HK-2 (cell line): ENCODE measurements at regions not wholly inside any gene's neighbourhood (a gene's known extent, or its start where the extent isn't known, plus 50 kb on each side); places are given as distances from the start of the nearest gene placed in this dataset.

Source experiments
- DNase-seq: peaks from one replicate; pipeline ENCODE4 v3.0.0-alpha.2; 2018; ENCODE audit not compliant: unreplicated experiment

DNA sequence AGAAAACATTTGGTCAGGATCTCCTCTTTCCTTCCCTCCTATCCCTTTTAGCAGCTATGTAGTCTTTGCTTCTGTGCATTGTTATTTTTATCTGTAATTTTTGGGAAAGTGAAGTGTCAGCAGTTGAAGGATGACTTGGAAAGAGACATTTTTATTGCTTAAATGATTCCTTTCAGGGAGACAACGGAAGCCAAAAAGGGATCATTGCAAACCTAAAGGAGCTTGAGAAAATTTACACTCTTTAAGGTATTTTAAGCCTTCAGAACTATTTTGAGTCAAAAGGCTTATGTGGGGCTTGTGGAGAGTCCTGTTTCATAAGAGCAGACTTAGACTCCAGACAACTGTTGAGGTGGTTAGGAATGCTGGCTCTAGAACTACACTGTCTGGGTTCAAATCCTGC, 281.6 kb downstream of the KIF4B start:
- DNase-seq: no peak

DNA sequence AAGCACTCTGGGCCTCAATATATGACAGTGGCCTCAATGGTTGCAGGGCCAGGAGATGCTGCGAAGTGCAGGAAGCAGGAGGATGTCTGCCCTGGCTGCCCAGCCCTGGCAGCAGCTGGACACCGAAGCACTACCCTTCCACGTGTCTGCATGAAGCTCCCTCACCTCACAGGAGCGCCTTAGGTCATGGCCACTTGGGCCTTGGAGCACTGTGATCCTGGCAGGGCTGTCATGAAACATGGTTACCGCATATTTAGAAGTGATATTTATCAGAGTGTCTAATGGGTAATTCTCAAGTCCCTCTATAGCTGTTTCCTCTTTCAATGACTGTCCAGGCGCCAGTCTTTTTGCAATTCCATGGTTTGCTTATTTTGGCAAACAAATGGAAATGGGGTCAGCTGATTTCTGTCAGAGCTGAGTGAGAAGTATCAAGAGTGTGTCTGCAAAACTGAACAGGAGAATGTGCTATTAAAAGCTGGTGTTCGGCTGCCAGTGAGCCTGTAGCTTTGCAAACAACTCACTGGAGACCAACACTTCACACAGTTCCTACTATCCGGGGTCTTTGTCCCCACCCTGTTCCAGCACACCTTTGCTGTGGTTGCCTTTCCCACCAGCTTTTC, 285.9 kb downstream of the KIF4B start:
- no peak for DNase-seq

DNA sequence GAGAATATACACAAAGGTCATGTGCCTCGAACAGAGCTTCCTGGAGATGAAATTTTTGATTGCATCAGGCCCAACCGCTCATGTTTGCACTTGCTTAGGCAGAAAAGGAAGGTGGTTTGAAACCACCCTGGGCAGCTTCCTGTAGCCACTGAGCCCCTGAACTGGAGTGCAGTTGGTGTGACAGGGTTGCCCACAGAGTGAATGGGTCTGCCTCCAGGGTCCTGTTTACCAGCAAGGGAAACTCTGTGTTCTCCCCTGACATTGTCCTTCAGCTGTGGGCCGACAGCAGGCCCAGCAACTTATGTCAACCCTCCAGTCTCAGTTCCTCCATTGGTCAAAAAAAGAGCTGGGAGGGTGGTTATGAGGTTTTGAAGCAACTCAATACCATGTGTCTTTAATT, 289.6 kb downstream of the KIF4B start:
- DNase-seq: no peak

DNA sequence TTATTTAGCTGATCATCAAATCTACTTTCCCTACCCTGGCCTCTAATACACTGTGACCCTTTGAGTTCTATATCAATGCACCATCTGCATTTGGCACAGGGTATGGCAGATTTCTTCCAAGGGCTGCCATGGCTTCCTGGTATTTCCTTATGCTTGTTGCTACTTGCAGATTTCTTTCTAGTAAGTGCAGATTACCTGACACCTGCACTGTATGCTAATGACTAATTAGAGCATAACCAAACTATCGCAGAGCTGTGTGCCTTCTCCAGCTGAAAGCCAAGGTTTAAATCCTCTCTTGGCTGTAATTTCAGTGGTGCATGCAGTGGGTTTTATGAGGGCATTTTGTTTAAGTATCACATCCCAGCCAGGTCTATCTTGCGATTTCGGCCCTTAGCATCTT, 293.7 kb downstream of the KIF4B start:
- no peak for DNase-seq

DNA sequence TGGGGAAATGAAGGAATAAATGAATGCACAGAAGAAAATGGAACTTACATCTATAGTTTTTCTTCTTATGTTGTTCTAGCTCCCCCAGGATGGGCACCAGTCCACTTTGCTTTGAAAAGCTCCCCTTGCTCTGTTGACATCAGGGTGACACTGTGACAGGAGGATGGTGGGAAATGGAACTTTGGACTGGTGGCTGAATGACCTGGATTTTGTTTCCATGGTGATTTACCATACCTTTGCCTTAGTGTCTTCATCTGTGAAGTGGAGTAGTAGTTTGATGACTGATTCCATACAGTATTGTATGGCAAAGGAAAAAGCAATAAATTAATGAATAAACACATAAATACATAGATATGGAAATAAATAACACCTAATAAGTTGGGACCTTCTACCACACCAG, 294.7 kb downstream of the KIF4B start:
- no peak for DNase-seq

DNA sequence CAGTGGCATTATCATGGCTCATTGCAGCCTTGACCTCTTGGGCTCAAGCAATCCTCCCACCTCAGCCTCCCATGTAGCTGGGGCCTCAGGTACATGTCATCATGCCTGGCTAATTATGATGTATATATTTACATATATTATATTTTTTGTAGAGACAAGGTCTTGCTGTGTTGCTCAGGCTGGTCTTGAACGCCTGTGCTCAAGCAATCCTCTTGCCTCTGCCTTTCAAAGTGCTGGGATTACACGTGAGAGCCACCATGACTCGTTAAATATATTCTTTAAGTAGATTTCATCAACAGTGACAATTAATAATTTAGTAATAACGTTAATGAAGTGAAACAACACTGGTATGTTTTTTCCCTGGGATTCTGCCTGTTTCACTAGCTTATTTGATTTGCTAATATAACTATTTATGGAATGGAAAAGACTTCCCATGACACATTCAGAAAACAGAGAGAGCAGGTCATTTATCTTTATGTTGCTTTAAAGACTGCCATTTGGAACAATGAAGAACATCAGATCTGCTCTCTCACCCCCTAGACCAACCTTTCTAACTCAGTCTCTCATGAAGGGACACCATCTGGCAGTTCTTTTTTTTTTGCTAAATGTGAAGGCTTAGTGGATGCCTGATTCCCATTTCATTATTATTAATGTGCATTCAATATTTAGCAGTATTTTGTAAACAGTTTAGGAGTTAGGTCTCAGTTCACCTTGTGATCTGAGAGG, 295.6 kb downstream of the KIF4B start:
- DNase-seq: no peak

DNA sequence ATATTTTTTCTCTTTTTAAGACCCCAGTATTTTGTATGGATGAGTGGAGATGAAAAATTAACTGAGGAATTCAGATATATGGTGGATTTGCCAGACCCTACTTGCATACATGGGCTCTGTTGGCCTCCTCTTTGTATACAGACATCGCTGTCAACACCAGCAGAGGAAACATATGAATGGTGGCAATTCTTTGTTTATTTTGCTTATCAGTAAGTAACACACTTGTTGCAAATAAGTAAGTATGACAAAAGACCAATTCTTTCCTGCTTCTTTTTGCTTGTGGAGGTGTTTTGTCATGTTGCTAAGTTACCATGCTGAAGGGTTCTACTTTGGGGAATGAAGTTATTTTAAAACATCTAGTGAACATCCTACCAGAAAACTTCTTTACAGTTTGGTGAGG, 298.2 kb downstream of the KIF4B start:
- no peak for DNase-seq

DNA sequence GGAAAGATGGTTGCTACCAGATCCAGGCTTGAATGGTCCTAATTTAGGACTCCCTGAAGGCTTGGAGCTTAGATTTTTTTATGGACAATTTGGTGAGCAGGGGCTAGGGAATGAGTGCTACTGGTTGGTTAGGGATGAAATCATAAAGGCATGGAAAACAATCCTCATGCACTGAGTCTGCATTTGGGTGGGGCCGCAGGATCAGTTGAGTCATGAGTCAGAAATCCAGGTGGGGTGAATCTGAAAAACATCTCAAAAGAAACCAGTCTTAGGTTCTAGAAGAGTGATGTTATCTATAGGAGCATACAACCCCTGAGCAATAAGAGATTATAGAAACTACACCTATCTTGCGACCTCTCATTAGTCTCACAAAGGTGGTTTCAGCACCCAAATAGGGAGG, 300.0 kb downstream of the KIF4B start:
- no peak for DNase-seq

DNA sequence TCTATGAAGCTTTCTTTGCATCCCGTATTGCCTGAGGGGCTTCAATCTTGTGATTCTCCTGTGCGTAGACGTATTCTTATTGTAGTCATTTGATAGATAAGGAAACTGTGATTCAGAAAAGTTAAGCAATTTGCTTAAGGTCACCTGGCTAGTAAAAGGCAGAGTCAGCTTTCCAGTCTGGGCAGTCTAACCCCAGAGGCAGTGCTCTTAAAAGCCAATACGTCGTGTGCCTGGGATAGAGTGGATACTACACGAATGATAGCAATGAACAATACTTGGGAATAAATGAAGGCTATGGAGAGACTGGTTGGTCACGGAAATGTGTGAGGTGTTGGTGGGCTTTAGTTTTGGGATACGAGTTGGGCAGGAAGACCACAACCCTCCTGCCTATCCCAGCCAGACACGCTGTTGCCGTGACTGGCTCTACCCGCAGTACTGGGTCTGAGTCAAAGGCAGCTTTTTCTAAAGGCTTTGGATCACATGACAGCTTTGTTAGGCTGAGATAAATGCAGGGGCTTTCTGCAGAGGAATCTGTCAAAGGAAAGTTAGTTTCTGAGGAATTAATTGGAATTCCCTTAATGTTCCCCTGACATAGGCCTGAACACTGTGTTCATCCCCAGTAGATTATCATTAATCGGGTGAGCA, 302.6 kb downstream of the KIF4B start:
- no peak for DNase-seq

DNA sequence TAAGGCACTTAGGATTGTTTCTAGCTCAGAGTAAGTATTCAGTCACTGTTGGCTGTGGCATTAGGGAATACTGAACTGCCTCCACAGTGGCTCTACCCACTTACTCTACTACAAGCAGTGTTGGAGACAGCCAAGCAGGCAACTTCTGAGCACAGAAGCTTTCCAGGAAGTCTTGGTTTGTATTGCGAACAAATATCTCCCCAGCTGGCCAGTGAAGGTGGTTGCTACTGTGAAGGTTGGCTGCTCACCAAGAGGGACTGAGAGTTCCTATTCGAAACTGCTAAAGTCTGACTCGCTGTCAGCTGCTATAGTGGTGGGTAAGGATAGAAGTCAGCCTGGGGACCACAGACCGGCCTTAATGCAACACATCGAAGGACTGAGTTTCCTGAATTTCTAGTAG, 319.1 kb downstream of the KIF4B start:
- no peak for DNase-seq

DNA sequence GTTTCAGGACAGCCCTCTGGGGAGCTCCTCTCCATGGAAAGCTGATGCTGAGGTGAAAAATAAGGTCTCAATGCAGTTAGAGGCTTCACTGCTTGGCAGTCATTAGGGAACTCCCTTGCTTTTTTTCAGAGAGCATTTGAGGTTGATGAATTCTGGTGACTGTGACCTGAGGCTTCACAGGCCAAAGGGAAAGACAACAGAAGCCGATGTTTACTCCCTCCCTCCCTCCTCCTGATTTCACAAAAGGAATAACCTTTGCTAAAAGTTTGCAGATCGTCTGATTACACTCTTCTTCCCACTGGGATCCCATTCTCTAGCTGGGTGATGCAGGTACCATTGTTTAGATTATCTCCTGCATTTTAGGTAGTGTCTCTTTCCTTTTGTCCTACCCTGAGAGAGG, 329.4 kb downstream of the KIF4B start:
- no peak for DNase-seq

DNA sequence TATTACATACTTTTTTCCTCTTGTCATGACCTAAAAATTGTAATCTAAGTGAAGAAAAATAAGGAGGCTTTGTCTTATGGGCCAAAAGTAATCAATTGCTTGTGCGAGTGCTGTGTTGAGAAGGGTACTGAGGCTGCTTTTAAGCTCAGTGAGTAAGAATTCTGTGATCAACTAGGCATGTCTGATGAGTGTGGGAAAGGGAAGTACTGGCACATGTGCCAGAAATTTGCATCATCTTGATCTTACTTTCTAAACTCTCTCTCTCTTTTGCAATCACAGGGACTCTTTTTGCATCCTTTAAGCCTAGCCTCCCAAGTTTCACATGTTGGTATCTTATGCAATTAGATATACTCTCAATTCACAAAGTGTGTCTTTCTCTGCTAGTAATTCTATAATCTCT, 329.9 kb downstream of the KIF4B start:
- DNase-seq: no peak

DNA sequence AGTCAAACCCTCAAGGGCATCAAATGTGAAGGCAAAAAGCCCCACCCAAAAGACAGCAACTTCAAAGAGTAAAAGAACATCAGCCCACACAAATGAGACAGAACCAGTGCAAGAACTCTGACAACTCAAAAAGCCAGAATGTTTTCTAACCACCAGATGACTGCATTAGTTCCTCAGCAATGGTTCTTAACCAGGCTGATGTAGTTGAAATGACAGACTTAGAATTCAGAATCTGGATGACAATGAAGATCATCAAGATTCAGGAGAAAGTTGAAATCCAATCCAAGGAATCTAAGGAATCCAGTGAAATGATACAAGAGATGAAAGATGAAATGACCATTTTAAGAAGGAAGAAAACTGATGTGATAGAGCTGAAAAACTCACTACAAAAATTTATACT, 339.7 kb downstream of the KIF4B start:
- DNase-seq: no peak

DNA sequence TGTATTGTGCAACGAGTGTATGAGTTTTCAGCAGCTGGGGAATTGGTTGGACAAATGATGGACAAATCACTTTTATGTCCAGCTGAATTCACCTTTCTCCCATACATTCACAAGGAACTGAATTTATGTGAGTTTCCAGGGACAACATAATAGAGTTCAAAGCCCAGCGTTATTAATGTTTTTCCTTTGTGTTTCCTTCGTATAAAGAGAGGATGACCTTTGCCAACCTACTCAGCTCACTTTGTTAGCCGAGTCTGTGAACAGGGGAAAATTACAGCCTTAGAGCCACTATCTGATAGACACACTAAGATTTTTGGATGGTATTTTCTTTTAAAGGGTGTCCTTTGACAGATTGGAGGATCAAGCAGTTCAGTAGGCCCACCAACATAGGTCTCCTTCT, 352.5 kb downstream of the KIF4B start:
- DNase-seq: no peak

DNA sequence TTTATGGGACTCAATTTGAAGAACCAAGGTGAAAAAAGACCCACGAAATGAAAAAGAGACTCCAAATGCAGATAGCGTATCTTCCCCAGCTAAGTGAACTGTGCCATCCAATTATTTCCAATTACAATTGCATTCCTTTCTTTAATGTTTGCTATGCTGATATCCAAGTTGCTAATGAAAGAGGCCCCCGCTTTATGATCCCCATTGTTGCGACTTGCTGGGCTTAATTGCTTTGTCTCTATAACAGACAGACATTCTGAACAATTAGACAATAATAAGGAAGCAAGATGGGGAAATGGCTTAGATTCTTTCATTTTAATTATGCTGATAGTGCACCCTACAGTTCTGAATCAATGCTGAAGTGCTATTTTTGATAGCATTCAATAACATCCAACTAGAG, 354.3 kb downstream of the KIF4B start:
- DNase-seq: no peak

DNA sequence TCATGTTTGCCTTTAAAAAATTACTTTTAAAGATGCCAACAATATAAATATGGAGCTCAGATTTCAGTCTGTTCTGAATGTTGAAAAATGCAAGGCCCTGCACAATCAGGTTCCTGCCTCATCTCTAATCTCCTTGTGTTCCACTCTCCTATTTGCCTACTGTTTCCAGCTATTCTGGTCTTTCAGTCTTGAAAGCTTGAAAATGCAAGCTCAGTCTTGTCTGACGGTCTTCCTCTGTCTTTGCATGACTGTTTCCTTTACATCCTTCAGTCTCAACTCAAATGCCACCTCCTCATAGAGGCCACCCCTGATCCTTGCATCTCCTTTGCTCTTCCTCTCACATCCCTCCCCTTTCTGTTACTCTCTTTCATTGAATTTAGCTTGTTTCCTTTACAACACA, 354.9 kb downstream of the KIF4B start:
- DNase-seq: no peak

DNA sequence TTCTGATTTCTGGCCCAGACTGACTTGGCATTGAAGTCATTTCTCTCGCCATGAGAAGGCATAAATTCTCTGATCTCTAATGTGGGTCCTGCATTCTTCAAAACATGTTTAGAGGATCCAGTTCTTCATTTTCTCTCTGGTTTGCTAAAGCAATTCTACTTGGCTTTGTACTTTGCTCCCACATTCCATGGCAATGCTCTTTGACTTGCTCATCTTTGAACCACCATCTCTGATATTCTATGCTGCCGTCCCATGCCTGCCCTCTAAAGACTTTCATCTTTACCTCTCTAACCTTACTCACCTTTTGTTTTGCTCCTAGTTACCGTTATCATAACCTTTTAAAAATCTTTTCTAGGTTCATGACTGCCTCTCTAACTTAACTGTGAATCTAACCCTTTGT, 366.9 kb downstream of the KIF4B start:
- no peak for DNase-seq

DNA sequence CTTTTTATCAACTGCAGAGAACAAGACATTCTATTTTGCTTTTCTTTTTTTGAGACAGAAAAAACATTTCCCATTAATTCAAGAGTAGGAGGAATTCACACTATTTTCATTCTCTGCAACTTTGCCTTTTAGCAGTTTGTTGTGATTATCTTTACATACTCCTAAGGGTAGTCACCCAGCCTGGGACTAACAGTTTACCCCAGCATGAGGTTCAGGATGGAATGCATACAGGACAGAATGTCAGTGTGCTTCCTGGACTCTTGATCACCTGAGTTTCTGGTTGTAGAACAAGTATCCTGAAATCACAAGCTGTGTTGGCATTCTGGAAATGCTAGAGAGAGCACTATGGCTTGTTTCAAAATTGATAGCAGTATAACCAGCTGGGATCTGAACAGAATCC, 368.1 kb downstream of the KIF4B start:
- DNase-seq: no peak

DNA sequence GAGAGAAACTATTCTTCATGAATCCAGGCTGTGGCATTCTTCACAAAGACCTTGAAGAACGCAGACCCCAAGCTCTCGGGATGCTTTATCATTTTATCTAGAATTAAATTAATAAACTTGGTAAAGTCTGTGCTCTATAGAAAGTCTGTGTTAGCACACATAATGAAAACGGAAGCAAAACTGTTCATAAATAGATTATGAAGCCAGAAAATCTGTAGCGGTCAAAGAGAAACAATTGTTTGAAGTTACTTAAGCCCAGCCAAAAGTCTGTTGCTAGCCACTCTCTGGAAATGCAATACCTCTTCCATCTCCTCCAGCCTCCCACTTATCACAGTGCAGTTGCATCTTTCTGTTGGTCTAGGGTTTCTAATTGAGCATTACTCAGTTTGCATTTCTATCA, 375.9 kb downstream of the KIF4B start:
- DNase-seq: no peak

DNA sequence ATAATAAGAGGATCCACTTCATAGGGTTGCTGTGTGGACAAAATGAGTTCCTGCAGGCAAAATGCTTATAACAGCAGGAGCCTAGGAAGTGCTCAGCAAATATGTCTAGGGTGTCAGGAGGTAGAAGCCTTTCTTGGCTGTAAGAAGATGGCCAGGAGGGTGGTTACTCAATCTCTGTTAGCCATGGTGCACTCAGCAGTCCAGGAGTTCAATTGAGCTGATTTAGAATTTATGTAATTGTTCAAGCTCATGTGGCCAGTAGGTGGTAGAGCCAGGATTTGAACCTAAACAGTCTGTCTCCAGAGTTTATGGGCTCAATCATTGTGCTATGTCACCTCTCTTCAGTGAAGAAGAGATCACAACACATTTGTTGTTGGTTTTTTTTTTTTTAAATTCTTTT, 381.2 kb downstream of the KIF4B start:
- no peak for DNase-seq

DNA sequence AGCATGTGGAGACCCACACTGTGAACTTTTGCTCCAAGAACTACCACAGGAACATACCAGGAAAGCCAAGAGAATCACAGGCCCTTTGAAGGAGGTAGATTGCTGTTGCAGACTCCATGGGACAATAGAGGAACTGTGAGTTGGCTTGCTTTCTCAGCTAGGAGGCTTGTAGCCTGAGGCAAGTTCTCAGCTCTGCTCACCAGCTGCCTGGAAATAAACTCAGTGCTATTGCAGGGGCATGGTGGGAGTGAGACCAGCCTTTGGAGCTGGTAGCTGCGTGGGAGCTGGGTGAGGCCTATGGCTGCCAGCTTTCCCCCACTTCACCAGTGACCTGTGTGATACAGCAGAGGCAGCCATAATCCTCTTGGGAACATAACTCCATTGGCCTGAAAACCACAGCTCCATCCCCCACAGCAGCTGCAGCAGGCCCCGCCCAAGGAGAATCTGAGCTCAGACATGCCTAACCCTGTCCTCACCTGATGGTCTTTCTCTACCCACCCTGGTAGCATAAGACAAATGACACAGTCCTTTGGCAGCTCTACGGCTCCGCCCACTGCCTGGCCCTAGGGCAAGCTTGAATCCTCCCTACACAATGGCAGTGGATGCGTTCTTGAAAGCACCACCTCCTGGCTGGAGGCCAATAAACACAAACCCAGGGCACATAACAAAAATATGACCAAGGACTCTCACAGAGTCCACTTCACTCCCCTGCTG, 389.5 kb downstream of the KIF4B start:
- no peak for DNase-seq

DNA sequence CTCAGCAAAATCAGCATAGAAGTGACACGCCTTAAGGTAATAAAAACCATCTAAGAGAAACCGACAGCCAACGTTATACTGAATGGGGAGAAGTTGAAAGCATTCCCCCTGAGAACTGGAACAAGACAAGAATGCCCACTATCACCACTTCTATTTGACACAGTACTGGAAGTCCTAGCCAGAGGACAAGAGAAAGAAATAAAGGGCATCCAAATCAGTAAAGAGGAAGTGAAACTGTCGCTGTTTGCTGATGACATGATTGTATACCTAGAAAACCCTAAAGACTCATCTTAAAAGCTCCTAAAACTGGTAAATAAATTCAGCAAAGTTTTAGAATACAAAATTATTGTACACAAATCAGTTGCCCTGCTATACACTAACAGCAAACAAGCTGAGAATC, 393.3 kb downstream of the KIF4B start:
- DNase-seq: no peak

DNA sequence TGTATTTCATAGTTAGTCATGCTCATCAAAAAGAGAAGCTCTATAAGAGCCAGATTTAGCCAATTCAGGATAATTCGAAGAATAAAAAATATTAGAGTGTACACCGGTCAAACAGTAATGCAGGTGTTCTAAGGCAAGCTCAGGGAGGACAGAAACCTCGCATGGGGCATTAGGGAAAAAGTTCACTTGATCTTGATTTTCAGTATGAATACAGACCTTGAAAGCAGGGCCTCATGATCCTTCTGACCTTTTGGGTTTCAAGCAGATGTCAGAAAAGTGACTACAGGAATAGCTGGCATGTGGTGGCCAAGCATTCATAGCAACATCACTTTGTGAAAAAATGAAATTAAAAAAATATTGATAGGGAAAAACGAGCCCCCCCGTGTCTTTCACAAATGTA, 394.9 kb downstream of the KIF4B start:
- DNase-seq: no peak
